GM21367 (cell line): ENCODE measurements at regions not wholly inside any gene's neighbourhood (a gene's known extent, or its start where the extent isn't known, plus 50 kb on each side); places are given as distances from the start of the nearest gene placed in this dataset.

Experiments used
- ATAC-seq: cut with Tn5 transposase; IDR thresholded peaks from one replicate; pipeline ENCODE4 v1.9.1; 2021; ENCODE audit not compliant: unreplicated experiment

DNA sequence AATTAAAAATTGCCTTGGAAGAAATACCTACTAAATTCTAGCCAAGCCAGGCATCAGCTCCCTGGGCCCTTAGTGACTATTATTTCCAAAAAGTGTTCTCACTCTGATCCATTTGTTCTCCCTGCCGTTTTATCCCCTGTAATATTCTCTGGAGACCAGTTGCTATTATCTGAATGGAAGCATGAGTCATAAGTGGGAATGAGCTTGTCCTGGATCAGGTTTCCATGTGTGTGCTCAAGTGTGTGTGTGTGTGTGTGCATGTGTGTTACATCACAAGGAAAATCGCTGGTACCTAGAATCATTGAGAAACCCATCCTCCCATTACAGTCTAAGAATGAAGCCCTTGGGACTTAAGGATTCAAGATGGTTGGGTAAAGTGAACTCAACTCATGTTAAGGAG, 130.3 kb upstream of the CXCR4 start:
- no peak for ATAC-seq

DNA sequence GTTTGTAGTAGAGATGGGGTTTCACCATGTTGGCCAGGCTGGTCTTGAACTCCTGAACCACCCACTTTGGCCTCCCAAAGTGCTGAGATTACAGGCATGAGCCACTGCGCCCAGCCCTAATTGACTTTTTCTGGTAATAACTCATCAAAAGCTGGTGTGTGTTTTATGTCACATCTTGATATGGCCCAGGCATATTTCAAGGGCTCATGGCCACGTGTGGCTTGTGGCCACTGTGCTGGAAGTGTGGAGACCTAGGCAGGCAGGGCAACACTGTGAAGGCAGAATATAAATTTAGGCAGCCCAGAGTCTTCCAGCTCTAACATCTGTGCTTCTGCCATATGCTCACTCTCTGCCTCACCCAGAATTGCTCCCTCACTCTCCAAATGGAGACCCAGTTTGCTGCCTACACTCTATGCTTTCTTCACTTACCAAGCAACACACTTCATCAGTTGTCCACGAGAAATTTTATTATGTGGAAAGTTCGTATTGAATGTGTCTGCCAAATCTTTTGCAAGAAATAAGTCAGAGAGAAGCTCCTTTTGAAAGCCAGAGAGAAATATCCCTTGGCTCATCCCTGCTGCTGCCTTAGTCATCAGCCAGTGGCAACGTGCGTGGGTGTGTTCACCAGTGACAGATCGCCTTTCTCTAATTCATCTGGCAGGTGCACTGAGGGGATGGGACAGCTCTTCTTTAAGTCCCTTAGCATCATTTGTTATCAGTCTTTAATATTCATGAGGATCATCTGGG, 129.4 kb upstream of the CXCR4 start:
- no peak for ATAC-seq

DNA sequence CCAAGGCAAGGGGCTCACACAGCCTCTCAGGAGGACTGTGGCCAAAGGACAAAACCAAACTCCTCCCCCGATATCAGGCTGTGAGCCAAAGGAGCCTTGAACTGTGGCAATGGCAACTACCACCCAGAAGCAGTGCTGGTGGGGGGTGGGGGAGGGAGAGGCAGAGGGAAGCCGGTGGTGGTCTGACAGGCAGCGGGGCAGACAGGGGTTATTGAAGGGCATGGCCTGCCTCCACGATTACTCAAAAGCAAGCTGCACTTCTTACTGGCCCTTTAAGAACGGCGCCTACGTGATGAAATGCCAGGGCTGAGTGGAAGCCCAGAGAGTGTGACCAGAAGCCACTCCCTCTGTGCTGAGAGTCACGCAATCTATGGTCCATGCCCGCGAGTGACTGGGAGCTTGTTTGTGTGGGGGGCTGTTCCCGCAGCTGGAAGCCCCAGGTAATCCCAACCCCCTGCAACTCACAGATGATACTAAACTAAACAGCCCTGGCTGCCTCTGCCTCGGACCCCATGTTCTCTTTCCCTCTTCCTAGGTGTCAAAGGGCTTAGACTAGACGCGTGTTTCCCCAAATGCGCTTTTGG, 128.2 kb upstream of the CXCR4 start:
- peak; percentile 67 for ATAC-seq

DNA sequence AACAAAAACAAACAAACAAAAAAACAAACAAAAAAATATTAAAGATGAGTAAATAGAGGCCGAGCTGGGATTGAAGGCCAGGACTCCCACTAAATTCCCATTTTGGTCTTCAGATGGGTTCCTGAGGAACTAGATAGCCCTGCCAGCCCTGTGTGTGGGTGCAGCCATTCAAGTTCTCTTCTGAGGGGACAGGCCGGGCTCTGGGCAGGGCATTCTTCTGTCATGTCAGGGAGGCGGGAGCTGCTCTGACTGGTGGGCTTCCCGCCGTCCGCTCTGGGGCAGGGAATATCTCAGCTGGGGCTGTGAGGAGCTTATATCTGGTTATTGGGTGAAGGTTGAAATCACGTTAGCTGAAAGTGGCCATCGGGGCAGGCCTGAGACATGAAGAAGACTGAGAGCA, 127.3 kb upstream of the CXCR4 start:
- no peak for ATAC-seq

DNA sequence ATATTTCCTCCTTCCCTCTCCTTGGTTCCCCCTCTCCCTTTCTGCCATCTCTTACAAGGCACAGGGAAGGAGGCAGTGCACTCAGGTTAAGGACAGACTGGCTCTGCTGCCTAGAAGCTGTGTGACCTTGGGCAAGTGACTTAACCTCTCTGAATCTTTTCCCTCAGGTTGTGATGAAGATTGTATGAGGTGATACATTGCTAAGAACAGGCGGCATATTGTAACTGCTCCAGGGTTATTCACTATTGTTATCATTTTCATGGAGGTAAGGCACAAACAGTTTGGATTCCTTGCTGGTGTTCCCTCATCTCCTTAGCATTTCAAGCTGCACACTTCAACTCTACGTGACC, 126.6 kb upstream of the CXCR4 start:
- ATAC-seq = no peak

DNA sequence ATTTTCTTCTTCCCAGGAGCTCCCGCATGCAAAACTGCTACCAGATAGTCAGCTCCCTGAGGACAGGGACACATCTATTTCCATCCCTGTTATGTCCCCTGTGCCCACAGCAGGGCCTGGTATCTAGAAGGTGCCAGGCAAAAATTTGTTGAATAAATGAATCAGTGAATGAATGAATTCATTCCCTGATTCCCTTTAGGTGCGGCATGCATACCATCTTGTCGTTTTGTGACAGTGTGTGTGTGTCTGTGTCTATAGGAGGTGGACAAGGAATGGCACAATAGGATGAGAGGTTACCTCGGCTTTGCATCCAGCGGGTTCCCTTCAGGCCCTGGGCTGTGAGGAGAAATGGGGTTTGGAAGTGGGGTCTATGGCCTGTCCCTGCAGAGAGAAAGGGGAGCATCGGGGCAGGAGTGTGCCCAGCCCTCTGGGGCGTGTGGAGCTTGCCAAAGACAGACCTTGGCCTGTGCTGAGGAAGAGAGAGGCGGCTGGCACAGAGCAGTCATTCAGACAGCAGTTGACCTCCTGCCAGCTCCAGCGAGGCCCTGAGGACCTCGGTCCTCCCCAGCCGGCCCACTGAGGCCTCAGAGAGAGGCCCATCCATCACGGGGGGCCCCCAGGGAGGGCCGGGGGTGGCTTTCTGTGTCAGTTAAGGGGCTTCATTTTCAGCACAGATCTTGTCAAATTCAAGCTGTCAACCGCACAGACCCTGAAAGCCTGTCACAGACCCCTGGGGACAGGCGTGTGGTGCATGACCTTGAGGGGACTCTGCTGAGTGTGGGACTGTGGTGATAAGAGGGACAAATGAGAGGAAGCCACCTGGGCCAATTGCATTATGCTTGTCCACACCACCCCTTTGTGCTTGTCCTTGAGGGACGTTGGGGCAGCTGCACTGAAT, 125.9 kb upstream of the CXCR4 start:
- no peak for ATAC-seq

DNA sequence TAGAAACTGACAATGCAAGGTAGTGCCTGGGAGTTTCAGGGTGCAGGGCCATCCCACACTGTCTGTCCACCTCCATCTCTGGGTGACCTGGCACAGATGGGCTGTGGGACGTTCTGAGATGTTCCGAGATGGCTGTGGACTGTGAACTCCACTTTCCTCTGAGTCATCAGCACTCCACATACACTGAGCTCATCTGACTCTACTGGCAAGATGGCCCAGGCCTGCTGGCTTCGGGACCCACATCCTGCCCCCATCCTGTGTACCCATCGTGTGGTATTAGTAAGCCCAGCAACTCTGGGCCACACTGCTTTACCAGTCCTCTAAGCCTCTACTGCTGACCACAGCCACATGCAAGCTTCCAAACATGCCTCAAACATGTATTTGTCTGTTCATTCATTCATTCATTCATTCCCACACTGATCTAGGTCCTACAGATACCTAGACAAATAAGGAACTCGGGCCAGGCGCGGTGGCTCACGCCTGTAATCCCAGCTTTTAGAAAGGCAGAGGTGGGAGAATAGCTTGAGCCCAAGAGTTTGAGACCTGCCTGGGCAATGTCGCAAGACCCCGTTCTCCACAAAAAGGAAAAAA, 124.8 kb upstream of the CXCR4 start:
- ATAC-seq = no peak

DNA sequence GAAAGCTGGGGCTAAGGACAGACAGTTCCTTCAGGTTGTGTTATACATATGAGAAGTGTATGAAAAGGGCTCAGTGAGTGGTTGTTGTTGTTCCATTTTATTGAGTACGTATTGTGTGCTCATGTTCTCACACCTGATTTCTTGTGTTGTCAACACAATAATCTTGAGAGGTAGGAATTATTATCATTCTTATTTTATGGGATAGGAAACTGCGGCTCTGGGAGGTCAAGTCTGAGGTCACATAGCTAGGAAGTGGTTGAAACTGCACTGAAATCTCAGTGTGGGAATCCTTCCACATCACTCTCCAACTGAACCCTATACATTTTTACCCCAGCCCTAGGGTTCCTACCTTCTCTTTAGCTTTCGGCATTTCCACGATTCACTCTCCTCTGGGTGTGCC, 124.2 kb upstream of the CXCR4 start:
- ATAC-seq = no peak

DNA sequence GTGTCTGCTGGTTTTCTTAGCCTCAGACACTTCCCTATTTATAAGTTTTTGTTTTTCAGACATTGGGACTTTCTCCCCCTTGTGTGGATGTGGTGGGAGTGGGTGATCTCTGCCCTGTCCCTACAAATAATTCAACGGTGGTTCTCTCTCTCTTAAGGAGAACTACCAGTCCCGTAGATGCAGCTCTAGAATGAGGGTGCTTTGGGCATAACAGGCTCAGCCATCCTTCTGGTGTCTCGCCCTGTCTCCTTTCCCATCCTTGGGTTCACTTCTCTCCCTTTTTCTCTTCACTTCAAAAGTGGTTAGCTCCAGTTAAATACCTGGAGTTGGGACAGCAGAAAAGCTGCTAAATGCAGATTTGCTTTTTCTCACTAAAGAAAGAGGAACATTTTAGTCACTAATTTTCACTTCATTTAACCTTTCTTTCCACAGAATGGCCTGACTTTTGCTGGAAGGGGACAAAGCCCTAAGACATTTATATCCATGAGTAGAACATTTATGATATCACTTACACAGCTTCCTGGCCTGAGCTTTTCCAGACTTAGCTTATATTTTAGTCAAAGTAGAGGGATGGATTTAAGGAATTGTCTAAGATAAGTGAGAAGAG, 121.2 kb upstream of the CXCR4 start:
- ATAC-seq = no peak

DNA sequence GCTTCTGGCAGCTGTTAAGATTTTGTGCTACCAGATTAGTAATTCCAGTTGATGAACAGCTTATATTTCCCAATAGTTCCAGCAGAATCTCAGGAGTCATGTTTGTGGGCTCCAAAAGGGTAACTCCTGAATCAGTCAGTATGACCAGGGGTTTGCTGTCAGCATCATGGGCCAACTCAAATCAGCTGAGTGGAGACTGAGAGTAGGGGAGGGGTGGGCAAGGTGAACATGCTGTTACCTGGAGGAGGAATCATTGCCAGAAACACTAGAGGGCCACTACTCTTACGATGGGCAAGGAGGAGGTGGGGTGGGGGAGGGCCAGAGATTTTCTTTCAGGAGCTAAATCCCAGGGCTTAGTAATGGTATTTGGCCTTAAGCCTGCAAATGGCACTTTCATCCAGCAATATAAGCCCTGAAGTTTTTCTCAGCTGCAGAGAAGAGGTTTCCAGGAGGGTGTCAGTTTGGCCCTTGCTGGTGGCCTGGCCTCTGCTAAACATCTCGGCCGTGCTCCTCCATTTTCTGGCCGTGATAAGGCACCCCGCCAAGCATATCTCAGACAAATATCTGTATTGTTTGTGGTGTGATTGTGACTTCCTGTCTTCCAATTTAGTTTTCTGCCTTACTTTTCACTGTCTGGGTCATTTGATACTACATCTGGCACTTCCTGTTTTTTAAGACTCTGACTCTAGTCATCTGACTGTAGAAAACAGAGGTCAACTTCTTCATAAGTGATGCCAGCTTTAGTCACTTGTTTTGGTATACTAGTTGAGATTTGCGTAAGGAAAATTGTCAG, 120.5 kb upstream of the CXCR4 start:
- ATAC-seq = peak; percentile 86

DNA sequence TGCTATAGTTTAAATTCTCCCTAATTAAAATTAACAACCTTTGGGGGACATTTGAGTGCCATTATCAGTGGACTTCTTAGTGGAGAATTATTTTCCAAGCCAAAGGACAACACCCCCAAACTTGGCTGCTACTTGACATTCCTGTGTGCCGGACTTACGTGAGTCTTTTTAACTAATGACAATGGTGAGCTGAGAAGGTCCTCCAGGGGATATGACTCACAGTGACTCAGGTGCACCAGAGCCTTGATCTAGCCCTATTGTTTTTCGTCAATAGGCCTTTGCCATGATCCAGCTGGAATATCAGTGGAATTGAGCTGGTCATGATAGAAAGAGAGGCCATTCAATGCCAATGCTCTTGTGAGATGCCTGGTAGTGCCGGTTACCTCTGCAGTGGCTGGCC, 118.1 kb upstream of the CXCR4 start:
- no peak for ATAC-seq

DNA sequence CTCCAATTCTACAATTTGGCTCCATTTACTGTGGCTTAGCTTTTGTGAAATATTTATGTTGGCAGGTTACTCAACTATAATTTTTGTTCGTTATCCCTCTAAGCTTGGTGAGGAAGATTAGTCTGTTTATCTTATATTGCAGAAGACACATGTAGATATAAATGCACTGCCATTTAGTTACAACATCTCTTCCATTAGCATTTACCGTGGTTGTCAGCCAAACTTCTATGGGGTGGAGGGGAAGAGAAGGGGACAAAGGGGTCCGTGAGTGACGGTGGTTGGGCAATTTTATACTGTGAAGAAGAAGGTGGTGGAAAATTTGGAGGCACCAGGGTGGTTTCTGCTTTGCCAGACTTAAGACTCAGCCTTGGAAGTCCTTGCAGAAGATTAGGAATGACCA, 117.6 kb upstream of the CXCR4 start:
- no peak for ATAC-seq

DNA sequence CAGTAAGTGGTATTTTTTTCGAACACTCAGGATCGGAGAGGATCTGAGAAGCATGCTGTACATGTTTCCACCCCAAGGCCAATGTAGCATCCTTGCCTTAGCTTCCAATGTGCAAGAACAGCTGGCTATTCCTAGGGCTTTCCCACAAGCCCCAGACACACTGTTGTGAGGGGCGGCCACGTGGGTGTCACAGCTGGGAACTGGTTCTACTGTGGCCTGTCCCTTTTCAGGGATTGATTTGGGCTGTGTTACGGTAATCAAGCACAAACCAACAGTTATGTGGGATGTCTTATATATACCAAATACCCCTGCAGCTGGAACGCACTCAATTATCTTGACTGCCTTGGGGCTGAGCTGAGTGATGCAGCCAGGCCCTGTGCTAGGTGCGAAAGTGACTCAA, 116.3 kb upstream of the CXCR4 start:
- no peak for ATAC-seq

DNA sequence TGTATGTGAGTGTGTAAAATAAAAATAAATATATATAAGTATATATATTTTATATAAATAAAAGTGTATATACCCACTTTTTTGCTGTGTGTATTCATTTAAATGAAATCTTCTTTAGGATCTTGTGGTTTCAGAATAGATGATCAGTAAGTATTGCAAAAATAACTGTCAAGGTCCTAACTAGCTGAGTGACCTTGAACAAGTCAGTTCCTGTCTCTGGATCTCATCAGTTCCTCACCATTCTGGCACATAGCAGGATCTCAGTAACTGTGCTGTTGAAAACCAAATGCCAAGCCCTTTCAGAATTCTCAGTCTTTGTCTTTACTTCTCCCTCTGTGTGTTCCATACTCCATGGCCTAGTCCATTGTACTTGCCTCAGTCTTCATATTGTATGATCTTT, 115.3 kb upstream of the CXCR4 start:
- no peak for ATAC-seq

DNA sequence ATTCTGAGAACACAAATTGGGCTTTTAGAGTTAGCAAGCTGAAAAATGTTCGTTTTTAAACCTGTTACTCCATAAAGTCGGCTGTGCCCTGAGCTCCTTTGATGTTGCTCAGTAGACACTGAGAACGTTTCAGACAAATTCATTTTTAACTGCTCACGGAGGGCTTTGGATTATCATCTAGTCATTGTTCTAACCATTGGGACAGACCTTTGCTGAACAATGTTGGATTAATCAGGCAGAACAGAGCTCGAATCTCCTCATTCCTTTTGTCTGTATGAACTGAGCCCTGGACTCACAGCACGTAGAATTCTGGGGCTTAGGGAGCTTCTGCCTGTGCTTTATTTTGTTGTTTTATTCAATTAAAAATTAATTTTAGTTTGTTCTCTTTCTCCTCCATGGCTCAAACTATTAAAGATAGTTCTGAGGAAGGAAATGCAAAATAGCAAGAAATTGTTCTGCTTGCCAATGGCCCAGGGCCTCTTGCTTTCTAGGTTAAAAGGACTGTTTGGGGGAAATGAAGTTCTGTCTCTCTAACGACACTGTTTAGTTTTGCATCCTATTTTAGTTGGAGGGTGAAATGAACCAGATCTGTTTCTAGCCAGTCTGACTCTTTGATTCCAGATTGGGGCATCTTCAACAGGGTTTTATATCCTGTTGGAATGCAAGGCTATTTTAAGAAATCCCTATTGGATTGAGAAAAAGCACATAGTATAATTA, 114.7 kb upstream of the CXCR4 start:
- no peak for ATAC-seq

DNA sequence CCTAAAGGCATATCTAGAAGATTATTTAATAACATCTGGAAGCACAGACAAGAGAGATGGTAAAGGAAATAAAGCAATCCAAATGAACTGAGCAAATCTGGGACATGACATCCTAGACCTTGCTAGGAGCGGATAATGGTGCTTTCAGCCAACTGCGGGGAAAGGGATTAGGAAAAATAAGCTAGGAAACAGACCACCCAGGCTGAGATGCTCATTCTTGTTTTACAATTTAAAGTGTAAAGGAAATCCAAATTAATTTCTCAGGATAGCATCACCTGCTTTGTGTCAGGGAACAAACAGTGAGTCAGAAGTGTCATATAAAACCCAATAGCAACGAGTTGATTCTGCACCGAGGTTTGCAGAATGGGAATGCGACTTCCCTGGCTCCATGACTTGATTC, 112.5 kb upstream of the CXCR4 start:
- ATAC-seq = no peak

DNA sequence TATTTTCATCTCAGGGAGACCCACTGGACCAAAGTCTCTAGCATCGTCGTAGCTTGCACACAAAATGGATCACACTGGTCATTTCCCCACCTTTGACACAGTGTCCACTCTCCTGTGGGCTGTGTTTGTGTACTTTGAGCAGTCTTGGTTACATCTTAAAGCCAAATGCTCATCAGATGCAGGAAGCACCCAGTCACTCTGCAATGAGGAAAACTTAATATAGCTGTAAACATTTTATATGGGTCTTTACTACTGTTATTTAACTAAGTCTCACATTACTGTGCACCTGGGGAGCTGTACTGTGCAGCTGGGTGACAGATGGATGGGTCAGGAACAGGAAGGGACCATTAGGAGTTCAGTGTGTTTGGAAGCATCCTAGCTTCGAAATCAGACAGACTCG, 109.0 kb upstream of the CXCR4 start:
- ATAC-seq = no peak

DNA sequence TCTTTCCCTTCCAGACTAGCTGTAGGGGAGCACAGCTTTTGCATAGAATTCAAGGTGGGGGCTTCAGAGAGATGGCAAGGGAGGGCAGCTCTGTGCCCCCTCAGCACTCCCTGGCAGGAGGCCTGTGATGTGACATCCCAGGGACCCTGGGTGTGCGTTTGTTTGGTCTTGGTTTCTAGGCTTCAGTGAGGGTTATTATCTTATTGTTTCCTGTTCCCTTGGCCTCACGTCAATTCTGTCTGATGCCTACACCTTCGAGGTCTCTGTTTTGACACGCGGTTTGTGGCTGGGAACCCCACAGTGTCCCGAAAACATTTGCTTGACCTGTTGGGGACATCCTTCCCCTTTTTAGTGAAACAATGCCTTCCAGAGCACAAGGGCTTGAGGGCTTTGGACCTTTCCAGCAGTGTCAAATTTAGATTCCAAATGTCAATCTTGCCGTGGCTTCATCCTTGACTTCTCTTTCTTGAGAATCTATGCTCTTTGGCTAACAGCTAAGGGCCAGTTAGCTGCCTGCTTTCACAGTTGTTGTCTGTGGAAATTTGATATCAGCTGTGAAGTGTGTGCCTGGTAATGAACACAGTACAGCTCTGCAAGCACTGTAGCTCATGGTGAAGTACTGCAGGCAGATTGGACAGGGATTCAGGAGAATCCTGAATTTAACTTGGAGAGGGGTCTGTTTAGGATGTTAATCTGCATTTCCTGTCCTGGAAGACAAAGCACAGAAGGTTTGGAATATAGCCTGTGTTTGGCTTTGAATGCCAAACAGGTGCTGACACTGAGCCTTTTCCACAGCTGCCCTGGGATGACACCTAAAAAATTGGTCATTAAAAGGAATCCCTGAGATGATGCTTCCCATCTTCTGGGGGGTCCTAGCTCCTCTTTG, 108.2 kb upstream of the CXCR4 start:
- peak; percentile 73 for ATAC-seq

DNA sequence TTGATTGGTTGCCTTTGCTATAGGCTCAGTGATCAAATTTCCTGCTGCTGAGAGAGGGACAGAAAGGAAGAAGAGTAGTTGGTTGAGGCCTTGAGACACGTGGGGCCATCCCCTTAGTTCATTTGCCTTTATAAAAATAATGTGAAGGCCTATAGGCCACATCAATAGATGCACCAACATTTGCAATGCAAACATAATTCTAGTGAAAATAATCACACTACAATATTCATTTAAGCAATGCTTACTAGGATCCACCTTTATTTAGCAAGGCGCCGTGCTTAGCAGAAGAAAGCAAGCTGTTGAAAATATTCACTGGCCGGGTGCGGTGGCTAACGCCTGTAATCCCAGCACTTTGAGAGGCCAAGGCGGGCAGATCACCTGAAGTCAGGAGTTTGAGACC, 105.3 kb upstream of the CXCR4 start:
- no peak for ATAC-seq
